Activated naive CD8-positive, alpha-beta T cell treated with anti-CD3 and anti-CD28 coated beads, Interleukin-2, amount 50 U/mL, for 24 hours (primary cell): ENCODE measurements at regions not wholly inside any gene's neighbourhood (a gene's known extent, or its start where the extent isn't known, plus 50 kb on each side); places are given as distances from the start of the nearest gene placed in this dataset.

ENCODE experiments used
- ATAC-seq: fragments of 150-1000 bp; cut with Tn5 transposase; one replicate; pipeline ENCODE4 v1.10.0; 2021
- DNase-seq: peaks from one replicate; pipeline ENCODE4 v3.0.0; 2021
- H3K27ac Mint-ChIP-seq: one replicate; pipeline ENCODE4 v1.8.0; 2021; ENCODE audit warnings: mild to moderate bottlenecking, mixed read lengths
- H3K27me3 Mint-ChIP-seq: one replicate; pipeline ENCODE4 v1.8.0; 2021; ENCODE audit warnings: mixed read lengths
- H3K36me3 Mint-ChIP-seq: one replicate; pipeline ENCODE4 v1.8.0; 2021; ENCODE audit warnings: low read depth, mixed read lengths
- H3K4me1 Mint-ChIP-seq: one replicate; pipeline ENCODE4 v1.8.0; 2021; ENCODE audit warnings: mixed read lengths
- H3K4me3 Mint-ChIP-seq: one replicate; pipeline ENCODE4 v1.8.0; 2021; ENCODE audit warnings: mild to moderate bottlenecking, moderate library complexity, mixed read lengths
- H3K9me3 Mint-ChIP-seq: one replicate; pipeline ENCODE4 v1.8.0; 2021; ENCODE audit warnings: mixed read lengths

GRCh38 chr16:6031102-6031501, 933.5 kb upstream of the EEF2KMT start:
- H3K36me3 Mint-ChIP-seq = no peaks in the 10 kb centered on the region
- no peak for DNase-seq
- H3K9me3 Mint-ChIP-seq = no peaks in the 10 kb centered on the region
- H3K4me1 Mint-ChIP-seq = no peaks in the 10 kb centered on the region
- H3K4me3 Mint-ChIP-seq = no peak overlapping the region
- no peak overlapping the region for H3K27ac Mint-ChIP-seq
- no peak for ATAC-seq
- no peaks in the 10 kb centered on the region for H3K27me3 Mint-ChIP-seq

GRCh38 chr16:6027733-6028132, 930.1 kb upstream of the EEF2KMT start:
- no peaks in the 10 kb centered on the region for H3K27me3 Mint-ChIP-seq
- ATAC-seq (no peak), DNase-seq (no peak)
- no peak overlapping the region for H3K4me3 Mint-ChIP-seq
- no peaks in the 10 kb centered on the region for H3K9me3 Mint-ChIP-seq
- H3K27ac Mint-ChIP-seq = no peak overlapping the region
- H3K36me3 Mint-ChIP-seq = no peaks in the 10 kb centered on the region
- H3K4me1 Mint-ChIP-seq = no peaks in the 10 kb centered on the region

- H3K4me1 Mint-ChIP-seq = no peaks in the 10 kb centered on the region
- H3K27ac Mint-ChIP-seq = no peak overlapping the region
- no peaks in the 10 kb centered on the region for H3K9me3 Mint-ChIP-seq
- no peak for DNase-seq
- no peaks in the 10 kb centered on the region for H3K36me3 Mint-ChIP-seq
- H3K27me3 Mint-ChIP-seq = peaks cover 12% of the 10 kb centered on the region
- ATAC-seq = no peak
- H3K4me3 Mint-ChIP-seq = no peak overlapping the region
Observed at GRCh38 chr16:6023449-6023848, 925.9 kb upstream of the EEF2KMT start.

- no peak overlapping the region for H3K4me3 Mint-ChIP-seq
- ATAC-seq (no peak), DNase-seq (no peak)
- H3K27ac Mint-ChIP-seq = no peak overlapping the region
- no peaks in the 10 kb centered on the region for H3K36me3 Mint-ChIP-seq
- H3K27me3 Mint-ChIP-seq = peaks cover 20% of the 10 kb centered on the region
- no peaks in the 10 kb centered on the region for H3K4me1 Mint-ChIP-seq
- no peaks in the 10 kb centered on the region for H3K9me3 Mint-ChIP-seq
Observed at GRCh38 chr16:6021276-6021943, 923.8 kb upstream of the EEF2KMT start.

- DNase-seq (no peak), ATAC-seq (no peak)
- peaks cover 20% of the 10 kb centered on the region for H3K27me3 Mint-ChIP-seq
Observed at GRCh38 chr16:6020162-6020985, 922.8 kb upstream of the EEF2KMT start.

GRCh38 chr16:6019490-6019991, 921.9 kb upstream of the EEF2KMT start:
- Mint-ChIP-seq H3K4me1 (no peaks in the 10 kb centered on the region), H3K4me3 (no peak overlapping the region), H3K27ac (no peak overlapping the region), H3K27me3 (peaks cover 20% of the 10 kb centered on the region), H3K9me3 (no peaks in the 10 kb centered on the region), H3K36me3 (no peaks in the 10 kb centered on the region)
- ATAC-seq = no peak
- DNase-seq = no peak

More at GRCh38 chr16:6020162-6020985, 922.8 kb upstream of the EEF2KMT start:
- Mint-ChIP-seq H3K4me1 (no peaks in the 10 kb centered on the region), H3K9me3 (no peaks in the 10 kb centered on the region), H3K36me3 (no peaks in the 10 kb centered on the region), H3K27ac (no peak overlapping the region), H3K4me3 (no peak overlapping the region)

- ATAC-seq = no peak
- H3K4me3 Mint-ChIP-seq = no peak overlapping the region
Observed at GRCh38 chr16:6018848-6019489, 921.4 kb upstream of the EEF2KMT start.

GRCh38 chr16:6016530-6017184, 919.1 kb upstream of the EEF2KMT start:
- no peak overlapping the region for H3K27ac Mint-ChIP-seq
- DNase-seq = no peak
- no peaks in the 10 kb centered on the region for H3K36me3 Mint-ChIP-seq
- ATAC-seq = no peak
- peaks cover 20% of the 10 kb centered on the region for H3K27me3 Mint-ChIP-seq
- H3K4me1 Mint-ChIP-seq = no peaks in the 10 kb centered on the region
- H3K4me3 Mint-ChIP-seq = no peak overlapping the region
- H3K9me3 Mint-ChIP-seq = no peaks in the 10 kb centered on the region

More at GRCh38 chr16:6018848-6019489, 921.4 kb upstream of the EEF2KMT start:
- Mint-ChIP-seq H3K9me3 (no peaks in the 10 kb centered on the region), H3K4me1 (no peaks in the 10 kb centered on the region), H3K36me3 (no peaks in the 10 kb centered on the region), H3K27me3 (peaks cover 20% of the 10 kb centered on the region), H3K27ac (no peak overlapping the region)
- no peak for DNase-seq

GRCh38 chr16:6012716-6013115, 915.1 kb upstream of the EEF2KMT start:
- Mint-ChIP-seq H3K27ac (no peak overlapping the region), H3K4me1 (no peaks in the 10 kb centered on the region), H3K4me3 (no peak overlapping the region), H3K27me3 (peaks cover 4% of the 10 kb centered on the region), H3K9me3 (peaks cover 3% of the 10 kb centered on the region), H3K36me3 (no peaks in the 10 kb centered on the region)
- DNase-seq (no peak), ATAC-seq (no peak)

- peaks cover 7% of the 10 kb centered on the region for H3K9me3 Mint-ChIP-seq
- no peaks in the 10 kb centered on the region for H3K4me1 Mint-ChIP-seq
- no peak overlapping the region for H3K27ac Mint-ChIP-seq
- no peak for DNase-seq
- H3K4me3 Mint-ChIP-seq = no peak overlapping the region
- H3K36me3 Mint-ChIP-seq = no peaks in the 10 kb centered on the region
- no peak for ATAC-seq
- H3K27me3 Mint-ChIP-seq = peaks cover 2% of the 10 kb centered on the region
Observed at GRCh38 chr16:6009151-6009550, 911.6 kb upstream of the EEF2KMT start.

- ATAC-seq = no peak
- no peaks in the 10 kb centered on the region for H3K36me3 Mint-ChIP-seq
Observed at GRCh38 chr16:6008670-6009069, 911.1 kb upstream of the EEF2KMT start.

GRCh38 chr16:5993356-5993755, 895.8 kb upstream of the EEF2KMT start:
- H3K36me3 Mint-ChIP-seq = no peaks in the 10 kb centered on the region

More at GRCh38 chr16:6008670-6009069, 911.1 kb upstream of the EEF2KMT start:
- no peaks in the 10 kb centered on the region for H3K4me1 Mint-ChIP-seq
- no peak for DNase-seq
- H3K9me3 Mint-ChIP-seq = peaks cover 7% of the 10 kb centered on the region
- no peak overlapping the region for H3K4me3 Mint-ChIP-seq
- H3K27ac Mint-ChIP-seq = no peak overlapping the region
- peaks cover 2% of the 10 kb centered on the region for H3K27me3 Mint-ChIP-seq

GRCh38 chr16:5982979-5983378, 885.4 kb upstream of the EEF2KMT start:
- Mint-ChIP-seq H3K4me1 (no peaks in the 10 kb centered on the region), H3K36me3 (no peaks in the 10 kb centered on the region), H3K27me3 (peaks cover 2% of the 10 kb centered on the region), H3K9me3 (peaks cover 4% of the 10 kb centered on the region), H3K27ac (no peak overlapping the region), H3K4me3 (no peak overlapping the region)
- ATAC-seq (no peak), DNase-seq (no peak)

More at GRCh38 chr16:5993356-5993755, 895.8 kb upstream of the EEF2KMT start:
- Mint-ChIP-seq H3K27ac (no peak overlapping the region), H3K27me3 (no peaks in the 10 kb centered on the region), H3K4me3 (no peak overlapping the region), H3K4me1 (no peaks in the 10 kb centered on the region), H3K9me3 (peaks cover 2% of the 10 kb centered on the region)
- no peak for ATAC-seq
- DNase-seq = no peak

- Mint-ChIP-seq H3K36me3 (no peaks in the 10 kb centered on the region), H3K4me3 (no peak overlapping the region), H3K27me3 (peaks cover 2% of the 10 kb centered on the region), H3K27ac (no peak overlapping the region), H3K9me3 (peaks cover 6% of the 10 kb centered on the region), H3K4me1 (no peaks in the 10 kb centered on the region)
- DNase-seq (no peak), ATAC-seq (no peak)
Observed at GRCh38 chr16:5979905-5980550, 882.4 kb upstream of the EEF2KMT start.
